ENCODE measurements at regions not wholly inside any gene's neighbourhood (a gene's known extent, or its start where the extent isn't known, plus 50 kb on each side); places are given as distances from the start of the nearest gene placed in this dataset.

- TF ChIP-seq ZNF274 (IDR thresholded peaks at IDR 0.05; ENCODE audit: borderline replicate concordance, extremely low read depth, low read length), result no peak
- no peak for TF ChIP-seq POLR2A (IDR thresholded peaks at IDR 0.05; ENCODE audit: control extremely low read depth in 1 of 2, low read depth in 2 of 2, low read length in 2 of 2)
- no peak for TF ChIP-seq POLR2AphosphoS5 (IDR thresholded peaks at IDR 0.05; ENCODE audit: low read depth, low read length)
- TF ChIP-seq EGR1 (IDR thresholded peaks at IDR 0.05; ENCODE audit: borderline replicate concordance, low read depth, low read length), result no peak
- no peak for TF ChIP-seq SUZ12 (IDR thresholded peaks at IDR 0.05; ENCODE audit: low read length)
Measured at GRCh38 chr7:34365611-34366010, 292.4 kb upstream of the NPSR1 start.

Data from H1 (cell line).